ENCODE measurements at regions not wholly inside any gene's neighbourhood (a gene's known extent, or its start where the extent isn't known, plus 50 kb on each side); places are given as distances from the start of the nearest gene placed in this dataset.

DNA sequence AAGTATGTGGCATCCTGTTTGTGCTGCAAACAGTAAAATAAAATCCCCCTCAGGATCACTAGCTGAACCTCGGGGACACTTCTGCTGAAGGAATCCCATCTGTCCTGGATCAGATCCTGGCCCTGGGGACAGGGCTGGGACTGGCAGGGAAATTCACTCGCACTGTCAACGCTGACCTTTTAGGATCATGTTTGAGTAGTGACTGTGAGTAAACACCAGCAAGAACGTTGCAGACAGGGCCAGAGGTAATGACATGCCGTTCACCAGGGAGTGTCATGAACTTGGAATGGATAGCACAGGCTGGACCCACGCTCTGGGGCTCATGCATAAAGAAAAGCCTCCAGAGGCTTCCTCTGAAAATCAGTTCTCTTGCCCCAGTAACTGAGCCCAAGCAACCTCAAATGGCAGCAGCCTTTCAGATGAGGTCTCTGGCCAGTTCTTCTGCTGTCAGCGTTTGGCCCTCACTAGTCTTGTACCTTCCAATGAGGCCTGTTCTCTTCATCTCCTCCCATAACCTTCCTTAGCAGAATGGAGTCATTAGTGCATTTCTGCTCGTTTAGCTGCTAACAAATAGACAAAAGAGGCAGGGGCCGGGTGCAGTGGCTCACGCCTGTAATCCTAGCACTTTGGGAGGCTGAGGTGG is 51.0 kb upstream of the BARX2 start:
- Histone ChIP-seq H3K4me1 (peaks cover 0 to 30% (median 15%) of the 10 kb centered on the region in 9 donors), H3K36me3 (no peaks in the 10 kb centered on the region), H3K4me3 (peak overlapping the region in 6 of 10 donors; percentile 2 to 27 (median 12)), H3K27ac (peak overlapping the region; percentile 0 to 61 (median 48)), H3K9me3 (no peaks in the 10 kb centered on the region), H3K27me3 (peaks cover 0 to 3% (median 0%) of the 10 kb centered on the region in 7 donors)
- ATAC-seq (peak; percentile 33 to 90 (median 58)), DNase-seq (peak in 1 of 2 donors; percentile 33)
- TF ChIP-seq, protein P1, sequence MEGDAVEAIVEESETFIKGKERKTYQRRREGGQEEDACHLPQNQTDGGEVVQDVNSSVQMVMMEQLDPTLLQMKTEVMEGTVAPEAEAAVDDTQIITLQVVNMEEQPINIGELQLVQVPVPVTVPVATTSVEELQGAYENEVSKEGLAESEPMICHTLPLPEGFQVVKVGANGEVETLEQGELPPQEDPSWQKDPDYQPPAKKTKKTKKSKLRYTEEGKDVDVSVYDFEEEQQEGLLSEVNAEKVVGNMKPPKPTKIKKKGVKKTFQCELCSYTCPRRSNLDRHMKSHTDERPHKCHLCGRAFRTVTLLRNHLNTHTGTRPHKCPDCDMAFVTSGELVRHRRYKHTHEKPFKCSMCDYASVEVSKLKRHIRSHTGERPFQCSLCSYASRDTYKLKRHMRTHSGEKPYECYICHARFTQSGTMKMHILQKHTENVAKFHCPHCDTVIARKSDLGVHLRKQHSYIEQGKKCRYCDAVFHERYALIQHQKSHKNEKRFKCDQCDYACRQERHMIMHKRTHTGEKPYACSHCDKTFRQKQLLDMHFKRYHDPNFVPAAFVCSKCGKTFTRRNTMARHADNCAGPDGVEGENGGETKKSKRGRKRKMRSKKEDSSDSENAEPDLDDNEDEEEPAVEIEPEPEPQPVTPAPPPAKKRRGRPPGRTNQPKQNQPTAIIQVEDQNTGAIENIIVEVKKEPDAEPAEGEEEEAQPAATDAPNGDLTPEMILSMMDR (IDR thresholded peaks at IDR 0.05) = no peak
- 53 to 58% methylated on average over 10 of the region's 10 CpGs for WGBS, 2 donors
- intact Hi-C loops (cut with DNase I) = loop anchor here in 2 of 10 donors (5.0 to 10.0 kb wide), 2 partner anchors 42 to 100 kb away; no protein-coding TSS in a partner anchor

DNA sequence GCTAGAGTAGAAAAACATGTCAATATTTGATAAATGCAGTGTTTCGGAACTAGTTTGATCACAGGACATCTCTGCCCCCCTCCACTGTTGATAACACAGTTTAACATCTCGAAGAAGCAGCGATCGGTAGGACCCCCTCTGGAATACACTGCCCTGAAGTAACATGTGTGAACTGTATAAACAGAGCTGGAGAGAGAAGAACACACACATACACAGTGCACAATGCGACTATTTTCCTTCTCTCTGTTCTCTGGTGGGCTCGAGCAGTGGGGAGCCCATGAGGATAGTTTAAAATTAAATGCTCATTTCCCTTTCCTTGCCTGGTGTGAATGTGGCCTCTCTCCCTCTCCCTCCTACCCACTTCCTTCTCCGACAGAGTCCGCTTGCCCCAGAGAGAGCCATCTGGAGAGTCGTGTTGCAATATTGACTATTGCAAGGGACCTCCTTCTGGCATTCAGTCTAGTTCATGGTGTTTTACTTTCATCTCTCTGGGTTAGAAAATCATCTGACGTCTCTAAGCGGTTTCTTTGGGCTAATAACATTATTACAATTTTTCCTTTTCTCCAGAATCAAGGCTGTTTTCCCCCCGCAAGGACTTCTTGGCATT is 51.6 kb upstream of the BARX2 start:
- intact Hi-C loops (cut with DNase I) = loop anchor here in 2 of 10 donors (5.0 to 10.0 kb wide), 2 partner anchors 42 to 99 kb away; no protein-coding TSS in a partner anchor
- WGBS, 2 donors = 51 to 64% methylated on average over 12 of the region's 12 CpGs
- DNase-seq = peak; percentile 29 to 32

GRCh38 chr11:129322941-129323340 is 52.7 kb upstream of the BARX2 start:
- 94 to 96% methylated on average over 8 of the region's 8 CpGs for WGBS, 2 donors
- Histone ChIP-seq H3K4me3 (no peak overlapping the region), H3K4me1 (peaks cover 0 to 37% (median 16%) of the 10 kb centered on the region in 9 donors), H3K27ac (no peak overlapping the region), H3K36me3 (no peaks in the 10 kb centered on the region), H3K27me3 (peaks cover 0 to 3% (median 0%) of the 10 kb centered on the region in 7 donors), H3K9me3 (no peaks in the 10 kb centered on the region)
- no peak for DNase-seq
- TF ChIP-seq, protein P1 (IDR thresholded peaks at IDR 0.05) = no peak
- intact Hi-C loops (cut with DNase I) = loop anchor here in 2 of 10 donors (5.0 to 10.0 kb wide), 2 partner anchors 41 to 98 kb away; no protein-coding TSS in a partner anchor
- ATAC-seq = no peak

More for the DNA sequence above, 51.6 kb upstream of the BARX2 start:
- Histone ChIP-seq H3K27ac (peak overlapping the region; percentile 0 to 61 (median 48)), H3K4me3 (peak overlapping the region in 6 of 10 donors; percentile 2 to 27 (median 12)), H3K36me3 (no peaks in the 10 kb centered on the region), H3K9me3 (no peaks in the 10 kb centered on the region), H3K27me3 (peaks cover 0 to 3% (median 0%) of the 10 kb centered on the region in 7 donors), H3K4me1 (peaks cover 0 to 36% (median 16%) of the 10 kb centered on the region in 9 donors)
- TF ChIP-seq, protein P1 (IDR thresholded peaks at IDR 0.05) = no peak
- ATAC-seq = peak; percentile 80 to 89 (median 86)

GRCh38 chr11:129321076-129321475 is 54.6 kb upstream of the BARX2 start:
- DNase-seq (no peak), ATAC-seq (no peak)
- Histone ChIP-seq H3K9me3 (no peaks in the 10 kb centered on the region), H3K4me1 (peaks cover 0 to 38% (median 16%) of the 10 kb centered on the region in 9 donors), H3K4me3 (no peak overlapping the region), H3K27ac (no peak overlapping the region), H3K36me3 (no peaks in the 10 kb centered on the region), H3K27me3 (peaks cover 0 to 4% (median 0%) of the 10 kb centered on the region in 7 donors)
- TF ChIP-seq, protein P1 (IDR thresholded peaks at IDR 0.05) = no peak
- WGBS, 2 donors = 76 to 78% methylated on average over 2 of the region's 2 CpGs
- intact Hi-C loops (cut with DNase I) = loop anchor here in 2 of 10 donors (5.0 to 10.0 kb wide), 2 partner anchors 39 to 96 kb away; no protein-coding TSS in a partner anchor
